H1 (cell line): ENCODE measurements at regions not wholly inside any gene's neighbourhood (a gene's known extent, or its start where the extent isn't known, plus 50 kb on each side); places are given as distances from the start of the nearest gene placed in this dataset.

ENCODE experiments used
- CTCF ChIA-PET: fragments of 300-600 bp; sonication (Branson Sonifier 250); formaldehyde crosslinking; loops from one replicate; lab custom pipeline; 2021; ENCODE audit not compliant: partially characterized antibody; lab: Charles Lee
- POLR2A ChIA-PET: fragments of 300-600 bp; sonication (Branson Sonifier 250); formaldehyde crosslinking; loops from one replicate; lab custom pipeline; 2021; ENCODE audit warnings: inconsistent platforms; ENCODE audit not compliant: partially characterized antibody; lab: Charles Lee
- DNase-seq, 2 experiments: peaks; one replicate each; pipeline versions ENCODE4 v3.0.0 to v3.0.0-alpha.2; 2010 to 2022; ENCODE audit warnings: low spot score in 2 of 2, low read depth in 1 of 2, mixed read lengths in 1 of 2
- FAIRE-seq: peaks from 2 replicates; lab custom pipeline; 2011; peaks lifted over from hg19 to GRCh38; lab: Jason Lieb, UNC
- H2AFZ ChIP-seq: 2 replicates; pipeline ENCODE4 v1.8.1; 2012; ENCODE audit warnings: low read length, inconsistent platforms
- H2AK5ac ChIP-seq: 2 replicates; pipeline ENCODE4 v1.6.1; 2013; ENCODE audit warnings: low read depth, low read length
- H2BK120ac ChIP-seq: replicated peaks from 2 replicates; pipeline ENCODE3; 2013; ENCODE audit warnings: low read depth, low read length, inconsistent platforms
- H2BK12ac ChIP-seq: 2 replicates; pipeline ENCODE4 v1.6.1; 2013; ENCODE audit warnings: low read depth, low read length
- H2BK15ac ChIP-seq: 2 replicates; pipeline ENCODE4 v1.6.1; 2013; ENCODE audit warnings: low read length
- H2BK20ac ChIP-seq: 2 replicates; pipeline ENCODE4 v1.6.1; 2013; ENCODE audit warnings: low read length
- H2BK5ac ChIP-seq: 2 replicates; pipeline ENCODE4 v1.6.1; 2013; ENCODE audit warnings: low read depth, low read length
- H3K14ac ChIP-seq: 2 replicates; pipeline ENCODE4 v1.6.1; 2013; ENCODE audit warnings: inconsistent platforms; ENCODE audit not compliant: insufficient read length
- H3K18ac ChIP-seq: 2 replicates; pipeline ENCODE4 v1.6.1; 2013; ENCODE audit warnings: low read length; ENCODE audit errors: extremely low read depth
- H3K23ac ChIP-seq: 2 replicates; pipeline ENCODE4 v1.6.1; 2013; ENCODE audit warnings: inconsistent platforms; ENCODE audit not compliant: insufficient read length
- H3K23me2 ChIP-seq: 2 replicates; pipeline ENCODE4 v1.6.1; 2013; ENCODE audit warnings: low read depth, low read length
- H3K27ac ChIP-seq: 2 replicates; pipeline ENCODE4 v1.6.1; 2011; ENCODE audit warnings: low read depth, low read length, inconsistent platforms
- H3K27me3 ChIP-seq, 4 experiments: replicated peaks in 1 of 4; 1 replicate in 1 of 4; 2 replicates in 3 of 4; pipeline versions ENCODE4 v1.6.1 to v1.8.1; 2011 to 2013; ENCODE audit warnings: low read length in 3 of 4, mild to moderate bottlenecking in 3 of 4, inconsistent platforms in 2 of 4, mixed read lengths in 2 of 4, moderate library complexity in 1 of 4; ENCODE audit not compliant: control insufficient read depth in 3 of 4, insufficient read depth in 3 of 4; ENCODE audit errors: extremely low read depth in 1 of 4
- H3K36me3 ChIP-seq, 4 experiments: 2 replicates each; pipeline versions ENCODE4 v1.6.1 to v1.8.1; 2011 to 2013; ENCODE audit warnings: mild to moderate bottlenecking in 4 of 4, low read length in 3 of 4, moderate library complexity in 2 of 4, control low read depth in 1 of 4, inconsistent platforms in 1 of 4; ENCODE audit not compliant: insufficient read depth in 4 of 4, control insufficient read depth in 2 of 4
- H3K4ac ChIP-seq: replicated peaks from 2 replicates; pipeline ENCODE3; 2013; ENCODE audit warnings: low read length, low read depth, mixed read lengths, inconsistent platforms; ENCODE audit not compliant: insufficient read length
- H3K4me1 ChIP-seq, 4 experiments: replicated peaks in 1 of 4; 1 replicate in 1 of 4; 2 replicates in 3 of 4; pipeline versions ENCODE4 v1.6.1 to v1.8.1; 2011 to 2013; ENCODE audit warnings: low read length in 3 of 4, inconsistent platforms in 2 of 4, mixed read lengths in 1 of 4; ENCODE audit not compliant: insufficient read depth in 4 of 4, control insufficient read depth in 3 of 4
- H3K4me2 ChIP-seq, 2 experiments: 2 replicates each; pipeline versions ENCODE4 v1.6.1 to v1.8.1; 2011 to 2013; ENCODE audit warnings: low read depth in 2 of 2, low read length in 2 of 2, control low read depth in 1 of 2, inconsistent platforms in 1 of 2, mild to moderate bottlenecking in 1 of 2; ENCODE audit not compliant: insufficient read depth in 1 of 2
- H3K4me3 ChIP-seq, 4 experiments: fragments of 200-600, 300-600 bp in 1 of 4; sonication (generic), shearing (Covaris generic), sonication (Bioruptor Twin) in 1 of 4; 2 replicates each; pipeline versions ENCODE4 v1.5.1 to v1.8.1; 2011 to 2016; ENCODE audit warnings: low read length in 4 of 4, low read depth in 3 of 4, control low read depth in 2 of 4, inconsistent platforms in 2 of 4, mild to moderate bottlenecking in 2 of 4, mixed read lengths in 1 of 4, moderate library complexity in 1 of 4; ENCODE audit not compliant: insufficient read depth in 2 of 4; ENCODE audit errors: extremely low read depth in 1 of 4
- H3K56ac ChIP-seq: replicated peaks from 2 replicates; pipeline ENCODE3; 2013; ENCODE audit warnings: low read depth, mild to moderate bottlenecking, mixed read lengths, low read length, inconsistent platforms; ENCODE audit not compliant: insufficient read length
- H3K79me1 ChIP-seq: 2 replicates; pipeline ENCODE4 v1.6.1; 2013; ENCODE audit warnings: low read depth, low read length, control low read depth
- H3K79me2 ChIP-seq, 2 experiments: 2 replicates each; pipeline versions ENCODE4 v1.6.1 to v1.8.1; 2012 to 2013; ENCODE audit warnings: low read length in 2 of 2, mild to moderate bottlenecking in 2 of 2, inconsistent platforms in 1 of 2; ENCODE audit not compliant: insufficient read depth in 2 of 2, control insufficient read depth in 1 of 2
- H3K9ac ChIP-seq, 4 experiments: replicated peaks in 1 of 4; 1 replicate in 1 of 4; 2 replicates in 3 of 4; pipeline versions ENCODE4 v1.6.1 to v1.8.1; 2011 to 2013; ENCODE audit warnings: low read depth in 3 of 4, low read length in 3 of 4, control low read depth in 2 of 4, mild to moderate bottlenecking in 2 of 4, moderate library complexity in 2 of 4, inconsistent platforms in 1 of 4; ENCODE audit errors: extremely low read depth in 1 of 4
- H3K9me3 ChIP-seq, 2 experiments: 2 replicates each; pipeline versions ENCODE4 v1.6.1 to v1.8.1; 2012 to 2013; ENCODE audit warnings: mild to moderate bottlenecking in 2 of 2, moderate library complexity in 2 of 2, control low read depth in 1 of 2, inconsistent platforms in 1 of 2, low read depth in 1 of 2, low read length in 1 of 2, mixed read lengths in 1 of 2; ENCODE audit not compliant: insufficient read depth in 2 of 2
- H4K20me1 ChIP-seq, 2 experiments: replicated peaks in 1 of 2; 2 replicates each; pipeline versions ENCODE3 to v1.8.1; 2011 to 2013; ENCODE audit warnings: inconsistent platforms in 2 of 2, low read length in 2 of 2, mild to moderate bottlenecking in 1 of 2; ENCODE audit not compliant: insufficient read depth in 2 of 2, control insufficient read depth in 1 of 2
- H4K5ac ChIP-seq: 2 replicates; pipeline ENCODE4 v1.6.1; 2013; ENCODE audit warnings: low read length, low read depth, mixed read lengths, inconsistent platforms; ENCODE audit not compliant: insufficient read length
- H4K8ac ChIP-seq: 2 replicates; pipeline ENCODE4 v1.8.0; 2013; ENCODE audit warnings: mild to moderate bottlenecking, moderate library complexity, low read length, inconsistent platforms; ENCODE audit not compliant: insufficient read depth; ENCODE audit errors: extremely low read depth
- H4K91ac ChIP-seq: replicated peaks from 2 replicates; pipeline ENCODE3; 2013; ENCODE audit warnings: low read length, mixed read lengths, inconsistent platforms; ENCODE audit not compliant: insufficient read length
- EGR1 ChIP-seq: IDR thresholded peaks from 2 replicates; pipeline ENCODE4 v1.6.1; 2011; ENCODE audit warnings: low read depth, low read length, borderline replicate concordance
- KDM1A ChIP-seq: fragments of 200-600, 300-600 bp; sonication (generic); IDR thresholded peaks from 2 replicates; pipeline ENCODE4 v1.7.1; 2016; ENCODE audit warnings: mild to moderate bottlenecking, low read length, borderline replicate concordance
- NANOG ChIP-seq: IDR thresholded peaks from 2 replicates; pipeline ENCODE4 v1.6.1; 2011; ENCODE audit warnings: low read length, low read depth, mild to moderate bottlenecking, inconsistent platforms; ENCODE audit not compliant: insufficient read depth, poor library complexity, severe bottlenecking
- RFX5 ChIP-seq: IDR thresholded peaks from 2 replicates; pipeline ENCODE4 v1.6.1; 2011; ENCODE audit warnings: low read depth, low read length, improper control_type of control experiment, borderline replicate concordance
- SP2 ChIP-seq: IDR thresholded peaks from 2 replicates; pipeline ENCODE4 v1.6.1; 2012; ENCODE audit warnings: mild to moderate bottlenecking, low read length, inconsistent platforms
- TAF1 ChIP-seq: IDR thresholded peaks from 2 replicates; pipeline ENCODE4 v1.6.1; 2011; ENCODE audit warnings: mild to moderate bottlenecking, low read depth, low read length
- WGBS, 2 experiments: shearing (Covaris generic) in 1 of 2; methylation state at CpG; one replicate each; pipeline versions ENCODE4 v1.1.6 to v1.1.7; 2013 to 2015; ENCODE audit warnings: low lambda C conversion rate in 2 of 2, mixed read lengths in 2 of 2, inconsistent platforms in 1 of 2, low coverage in 1 of 2, missing lambda C conversion rate in 1 of 2; ENCODE audit not compliant: insufficient replicate concordance in 2 of 2, insufficient coverage in 1 of 2, insufficient read length in 1 of 2; ENCODE audit errors: extremely low coverage in 1 of 2, missing lambda C conversion rate in 1 of 2; 5-methylcytosine and 5-hydroxymethylcytosine counted together

GRCh38 chr13:34214686-34215085 lies 396.7 kb downstream of the RFC3 start:
- CTCF ChIA-PET: no interaction called here
- 96% methylated on average over 2 of the region's 2 CpGs; no CpG with 5 or more reads in 1 of the 2 experiments for WGBS, 2 experiments
- H2BK20ac ChIP-seq: no peak overlapping the region
- H3K4me3 ChIP-seq: no peak overlapping the region
- no peak for TF ChIP-seq EGR1
- no peak for TF ChIP-seq RFX5
- no peak for TF ChIP-seq KDM1A
- no peak for TF ChIP-seq TAF1
- TF ChIP-seq NANOG: no peak
- no peak for TF ChIP-seq SP2
- no peaks in the 10 kb centered on the region for H3K79me2 ChIP-seq
- H3K4me2 ChIP-seq: no peak overlapping the region
- no peak for DNase-seq
- FAIRE-seq: no peak
- no peak overlapping the region for H3K18ac ChIP-seq
- no peak overlapping the region for H3K4ac ChIP-seq
- no peak overlapping the region for H2AFZ ChIP-seq
- no peak overlapping the region for H4K91ac ChIP-seq
- no peak overlapping the region for H2BK12ac ChIP-seq
- no peak overlapping the region for H4K5ac ChIP-seq
- POLR2A ChIA-PET: no interaction called here
- H4K20me1 ChIP-seq: no peaks in the 10 kb centered on the region
- no peak overlapping the region for H2BK5ac ChIP-seq
- no peak overlapping the region for H3K56ac ChIP-seq
- H2BK120ac ChIP-seq: no peak overlapping the region
- H2AK5ac ChIP-seq: no peak overlapping the region
- no peak overlapping the region for H4K8ac ChIP-seq
- H3K23ac ChIP-seq: no peak overlapping the region
- no peak overlapping the region for H3K27ac ChIP-seq
- no peaks in the 10 kb centered on the region for H3K9me3 ChIP-seq
- H2BK15ac ChIP-seq: no peak overlapping the region
- H3K4me1 ChIP-seq: no peaks in the 10 kb centered on the region
- no peaks in the 10 kb centered on the region for H3K79me1 ChIP-seq
- H3K14ac ChIP-seq: no peak overlapping the region
- H3K23me2 ChIP-seq: no peaks in the 10 kb centered on the region; the same call in 1 of the 2 replicates
- H3K36me3 ChIP-seq: no peaks in the 10 kb centered on the region
- H3K27me3 ChIP-seq: no peaks in the 10 kb centered on the region
- no peak overlapping the region for H3K9ac ChIP-seq
